ENCODE measurements at regions not wholly inside any gene's neighbourhood (a gene's known extent, or its start where the extent isn't known, plus 50 kb on each side); places are given as distances from the start of the nearest gene placed in this dataset.

DNA sequence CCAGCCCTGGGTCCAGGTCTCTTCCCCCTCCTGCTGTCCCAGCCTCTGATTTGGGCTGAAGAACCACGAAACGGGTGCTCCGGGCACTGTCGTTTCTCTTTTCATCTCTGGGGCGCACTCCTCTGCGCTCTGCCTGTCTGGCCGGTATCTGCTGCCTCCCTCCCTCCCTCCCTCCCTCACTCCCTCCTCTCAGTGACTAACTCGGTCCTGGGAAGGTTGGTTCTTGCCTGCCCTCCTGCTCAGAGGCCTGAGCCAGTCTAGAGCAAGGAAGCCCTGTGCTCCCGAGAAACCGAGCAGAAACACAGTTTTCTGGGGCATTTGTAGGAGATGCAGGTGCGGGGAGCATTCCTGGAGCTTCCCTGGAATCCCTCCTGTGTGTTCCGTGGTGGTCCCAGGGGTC lies 1235.2 kb downstream of the BRD1 start:
- no peaks in the 10 kb centered on the region for H4K20me1 ChIP-seq (ENCODE audit: insufficient read depth)
- in situ Hi-C loops (cut with MboI), result no loop called here

DNA sequence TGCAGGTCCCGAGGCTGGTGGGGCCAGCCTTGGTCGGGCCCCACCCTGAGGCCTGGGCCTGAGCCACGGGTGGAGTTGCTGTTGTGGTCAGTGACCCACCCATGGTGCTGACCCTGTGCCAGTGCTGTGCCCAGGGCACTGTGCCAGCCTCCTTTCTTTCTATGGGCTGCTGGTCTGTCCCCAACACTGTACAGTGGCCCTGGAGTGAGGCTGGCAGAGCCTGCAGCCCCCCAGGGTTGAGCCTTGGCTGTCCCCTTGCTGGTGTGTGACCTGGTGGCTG lies 1235.7 kb downstream of the BRD1 start:
- no peak overlapping the region for H3K9ac ChIP-seq
- H3K9me2 ChIP-seq (ENCODE audit: insufficient read depth), result no peaks in the 10 kb centered on the region
- no peaks in the 10 kb centered on the region for H3K36me3 ChIP-seq (ENCODE audit: low read depth)
- H2AFZ ChIP-seq, result no peak overlapping the region
- WGBS, 2 experiments (ENCODE audit: low coverage in 1 of 2, low lambda C conversion rate in 2 of 2, missing lambda C conversion rate in 2 of 2), result 3 to 8% methylated on average over 3 of the region's 3 CpGs
- no peak overlapping the region for H3K27ac ChIP-seq
- no peak for TF ChIP-seq EZH2 (IDR thresholded peaks at IDR 0.05; ENCODE audit: insufficient read depth, poor library complexity, severe bottlenecking)
- TF ChIP-seq EZH2phosphoT487 (IDR thresholded peaks at IDR 0.05; ENCODE audit: insufficient read depth, low read depth), result no peak
- in situ Hi-C loops (cut with MboI), result no loop called here
- DNase-seq, result no peak
- H3K27me3 ChIP-seq (replicated peaks; ENCODE audit: insufficient read depth), result no peaks in the 10 kb centered on the region
- no peak overlapping the region for H3K4me2 ChIP-seq (ENCODE audit: unreplicated experiment)
- no peak overlapping the region for H3K4me3 ChIP-seq
- no peaks in the 10 kb centered on the region for H3F3A ChIP-seq (ENCODE audit: insufficient read depth)
- H3K79me2 ChIP-seq (ENCODE audit: insufficient read depth), result no peaks in the 10 kb centered on the region
- no peaks in the 10 kb centered on the region for H4K20me1 ChIP-seq (ENCODE audit: insufficient read depth)
- no peaks in the 10 kb centered on the region for H3K4me1 ChIP-seq (ENCODE audit: insufficient read depth)
- H3K9me3 ChIP-seq (ENCODE audit: low read depth), result no peaks in the 10 kb centered on the region

More for the DNA sequence above, 1235.2 kb downstream of the BRD1 start:
- Histone ChIP-seq H3K27ac (no peak overlapping the region), H3F3A (ENCODE audit: insufficient read depth) (no peaks in the 10 kb centered on the region), H3K4me2 (ENCODE audit: unreplicated experiment) (no peak overlapping the region), H3K27me3 (replicated peaks; ENCODE audit: insufficient read depth) (no peaks in the 10 kb centered on the region), H3K9me3 (ENCODE audit: low read depth) (no peaks in the 10 kb centered on the region), H3K79me2 (ENCODE audit: insufficient read depth) (no peaks in the 10 kb centered on the region), H3K9ac (no peak overlapping the region), H3K4me1 (ENCODE audit: insufficient read depth) (no peaks in the 10 kb centered on the region), H2AFZ (no peak overlapping the region), H3K9me2 (ENCODE audit: insufficient read depth) (no peaks in the 10 kb centered on the region), H3K36me3 (ENCODE audit: low read depth) (no peaks in the 10 kb centered on the region), H3K4me3 (no peak overlapping the region)
- DNase-seq, result no peak
- WGBS, 2 experiments (ENCODE audit: low coverage in 1 of 2, low lambda C conversion rate in 2 of 2, missing lambda C conversion rate in 2 of 2), result 46 to 49% methylated on average over 6 to 12 of the region's 12 CpGs
- TF ChIP-seq EZH2 (IDR thresholded peaks at IDR 0.05; ENCODE audit: insufficient read depth, poor library complexity, severe bottlenecking) (no peak), EZH2phosphoT487 (IDR thresholded peaks at IDR 0.05; ENCODE audit: insufficient read depth, low read depth) (no peak)

DNA sequence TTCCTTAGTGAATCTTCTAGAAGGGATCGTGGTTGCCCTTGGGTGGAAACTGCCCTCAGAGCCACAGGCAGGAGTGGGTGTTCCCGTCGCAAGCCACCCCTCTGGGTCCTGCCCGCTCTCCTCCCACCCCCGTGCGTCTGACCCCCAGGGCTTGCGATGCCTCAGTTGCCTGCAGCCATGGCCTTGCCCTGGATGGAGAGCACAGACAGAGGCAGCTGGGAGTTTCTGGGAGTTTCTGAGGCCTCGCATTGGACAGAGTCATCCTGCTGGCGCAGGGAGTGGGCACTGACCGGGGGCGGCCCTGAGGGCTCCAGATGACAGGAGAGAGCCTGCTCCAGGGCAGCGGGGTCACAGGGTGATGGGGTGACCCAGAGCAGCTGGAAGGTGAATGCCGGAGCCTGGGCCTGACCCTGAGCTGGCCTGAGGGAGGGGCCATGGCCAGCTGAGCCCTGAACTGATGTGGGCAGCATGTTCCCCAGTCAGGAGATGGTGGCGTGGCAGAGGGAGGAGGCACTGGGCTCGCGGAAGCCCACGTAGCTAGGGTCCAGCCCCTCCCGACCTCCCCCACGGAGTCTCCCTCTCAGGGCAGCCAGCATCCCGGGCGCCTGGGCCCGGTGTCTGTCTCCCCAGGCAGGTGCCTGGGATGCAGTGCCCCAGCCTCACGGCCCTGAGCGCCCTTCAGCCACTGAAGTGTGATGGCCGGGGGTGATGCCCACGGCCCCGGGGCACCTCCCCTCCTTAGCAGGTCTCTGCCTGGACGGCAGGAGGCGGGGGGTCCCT lies 1236.2 kb downstream of the BRD1 start:
- no peak for DNase-seq
- no peak overlapping the region for H3K4me2 ChIP-seq (ENCODE audit: unreplicated experiment)
- WGBS, 2 experiments (ENCODE audit: low coverage in 1 of 2, low lambda C conversion rate in 2 of 2, missing lambda C conversion rate in 2 of 2), result 63 to 68% methylated on average over 17 to 28 of the region's 29 CpGs
- in situ Hi-C loops (cut with MboI), result no loop called here
- H3K9me3 ChIP-seq (ENCODE audit: low read depth), result no peaks in the 10 kb centered on the region
- no peaks in the 10 kb centered on the region for H3K79me2 ChIP-seq (ENCODE audit: insufficient read depth)
- H3K27me3 ChIP-seq (replicated peaks; ENCODE audit: insufficient read depth), result no peaks in the 10 kb centered on the region
- H4K20me1 ChIP-seq (ENCODE audit: insufficient read depth), result no peaks in the 10 kb centered on the region
- H3K4me3 ChIP-seq, result no peak overlapping the region
- H3K9me2 ChIP-seq (ENCODE audit: insufficient read depth), result no peaks in the 10 kb centered on the region
- TF ChIP-seq EZH2phosphoT487 (IDR thresholded peaks at IDR 0.05; ENCODE audit: insufficient read depth, low read depth), result no peak
- no peak for TF ChIP-seq EZH2 (IDR thresholded peaks at IDR 0.05; ENCODE audit: insufficient read depth, poor library complexity, severe bottlenecking)
- H3K36me3 ChIP-seq (ENCODE audit: low read depth), result no peaks in the 10 kb centered on the region
- H3F3A ChIP-seq (ENCODE audit: insufficient read depth), result no peaks in the 10 kb centered on the region
- H2AFZ ChIP-seq, result no peak overlapping the region
- H3K27ac ChIP-seq, result no peak overlapping the region
- H3K4me1 ChIP-seq (ENCODE audit: insufficient read depth), result no peaks in the 10 kb centered on the region
- H3K9ac ChIP-seq, result no peak overlapping the region

DNA sequence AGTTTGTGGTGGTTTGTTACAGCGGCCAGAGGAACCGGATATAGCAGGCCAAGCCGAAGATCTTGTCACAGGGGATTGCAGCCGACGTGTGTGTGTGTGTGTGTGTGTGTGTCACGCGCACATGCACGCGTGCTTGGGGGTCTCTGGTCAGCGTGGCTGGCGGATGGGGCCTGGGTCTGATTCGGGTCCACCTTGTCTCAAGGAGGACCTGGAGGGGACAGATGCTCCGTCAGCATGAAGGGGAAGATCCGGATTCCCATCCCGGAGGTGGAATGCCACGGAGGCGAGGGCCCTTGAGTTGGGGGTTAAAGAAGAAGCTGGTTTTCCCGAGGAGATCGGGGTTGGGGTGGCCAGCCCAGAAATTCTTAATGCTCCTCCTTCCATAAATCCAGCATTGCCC lies 1237.8 kb downstream of the BRD1 start:
- no peaks in the 10 kb centered on the region for H4K20me1 ChIP-seq (ENCODE audit: insufficient read depth)
- in situ Hi-C loops (cut with MboI), result no loop called here
- H2AFZ ChIP-seq, result no peak overlapping the region
- H3K4me1 ChIP-seq (ENCODE audit: insufficient read depth), result no peaks in the 10 kb centered on the region
- no peak overlapping the region for H3K4me3 ChIP-seq
- H3K9me3 ChIP-seq (ENCODE audit: low read depth), result no peaks in the 10 kb centered on the region
- no peak for DNase-seq
- no peak overlapping the region for H3K27ac ChIP-seq
- H3K79me2 ChIP-seq (ENCODE audit: insufficient read depth), result no peaks in the 10 kb centered on the region
- H3K36me3 ChIP-seq (ENCODE audit: low read depth), result no peaks in the 10 kb centered on the region
- no peak overlapping the region for H3K9ac ChIP-seq
- WGBS, 2 experiments (ENCODE audit: low coverage in 1 of 2, low lambda C conversion rate in 2 of 2, missing lambda C conversion rate in 2 of 2), result 71 to 78% methylated on average over 17 to 19 of the region's 19 CpGs
- TF ChIP-seq EZH2phosphoT487 (IDR thresholded peaks at IDR 0.05; ENCODE audit: insufficient read depth, low read depth), result no peak
- no peak for TF ChIP-seq EZH2 (IDR thresholded peaks at IDR 0.05; ENCODE audit: insufficient read depth, poor library complexity, severe bottlenecking)
- no peaks in the 10 kb centered on the region for H3K27me3 ChIP-seq (replicated peaks; ENCODE audit: insufficient read depth)
- H3K9me2 ChIP-seq (ENCODE audit: insufficient read depth), result no peaks in the 10 kb centered on the region
- no peak overlapping the region for H3K4me2 ChIP-seq (ENCODE audit: unreplicated experiment)
- H3F3A ChIP-seq (ENCODE audit: insufficient read depth), result no peaks in the 10 kb centered on the region
